Ovary (tissue), 3 donors: ENCODE measurements at regions not wholly inside any gene's neighbourhood (a gene's known extent, or its start where the extent isn't known, plus 50 kb on each side); places are given as distances from the start of the nearest gene placed in this dataset.

ENCODE experiments used
- CTCF ChIP-seq, 3 donors: fragments of 450-650 bp in 2 of 3; fragments of 200-600 bp in 1 of 3; IDR thresholded peaks; one replicate each; pipeline versions ENCODE4 v1.5.1 to v1.8.0; 2016 to 2022; ENCODE audit warnings: antibody characterized with exemption in 3 of 3, mild to moderate bottlenecking in 1 of 3
- EP300 ChIP-seq: sonication (generic); formaldehyde crosslinking; IDR thresholded peaks from one replicate; pipeline ENCODE4 v1.6.1; 2017; ENCODE audit warnings: antibody characterized with exemption
- POLR2A ChIP-seq: fragments of 450-650 bp; IDR thresholded peaks from one replicate; pipeline ENCODE4 v1.6.1; 2017; ENCODE audit warnings: antibody characterized with exemption, mild to moderate bottlenecking, moderate library complexity
- donor health status: DM: no; HTN: no; CAD: no.

- TF ChIP-seq POLR2A, result no peak
- TF ChIP-seq CTCF (IDR thresholded peaks at IDR 0.05), result no peak
- no peak for TF ChIP-seq EP300
Measured at GRCh38 chr20:22243067-22243466, 341.3 kb downstream of the FOXA2 start.
